HG03571 (cell line): ENCODE measurements at regions not wholly inside any gene's neighbourhood (a gene's known extent, or its start where the extent isn't known, plus 50 kb on each side); places are given as distances from the start of the nearest gene placed in this dataset.

Experiments used
- ATAC-seq: cut with Tn5 transposase; IDR thresholded peaks from one replicate; pipeline ENCODE4 v1.9.1; 2021; ENCODE audit not compliant: unreplicated experiment

DNA sequence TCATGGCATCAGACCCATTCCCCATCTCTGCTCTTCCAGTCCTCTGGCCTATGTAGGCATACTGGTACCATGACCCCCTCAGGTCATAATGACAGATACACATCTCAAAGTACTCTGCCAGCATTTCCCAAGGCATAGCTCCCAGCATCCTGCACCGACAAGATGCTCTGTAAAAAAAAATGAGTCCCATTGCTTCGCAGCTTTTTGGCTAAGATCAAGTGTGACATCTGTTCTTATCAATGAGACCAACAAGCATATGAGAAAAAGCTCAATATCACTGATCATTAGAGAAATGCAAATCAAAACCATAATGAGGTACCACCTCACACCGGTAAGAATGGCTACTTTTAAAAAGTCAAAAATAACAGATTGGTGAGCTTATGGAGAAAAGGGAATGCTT is 463.9 kb upstream of the PROK2 start:
- ATAC-seq: no peak

DNA sequence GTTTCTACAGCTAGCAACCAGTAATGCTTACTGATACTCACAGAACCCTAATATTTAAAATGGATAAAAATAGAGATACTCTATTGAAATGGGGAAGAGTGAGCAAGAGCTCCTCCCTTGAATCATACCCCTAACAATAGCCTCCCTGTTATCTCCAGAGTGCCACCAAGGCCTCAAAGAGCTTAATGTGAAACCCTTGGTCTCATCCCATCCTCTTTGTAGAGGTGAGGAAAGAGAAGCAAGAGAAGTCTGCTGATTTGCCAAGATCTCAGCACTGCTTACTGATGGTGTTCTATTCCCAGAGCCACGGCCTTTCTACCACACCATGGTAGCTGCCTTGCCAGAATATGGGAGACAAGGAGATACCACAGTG is 463.4 kb upstream of the PROK2 start:
- ATAC-seq: no peak

DNA sequence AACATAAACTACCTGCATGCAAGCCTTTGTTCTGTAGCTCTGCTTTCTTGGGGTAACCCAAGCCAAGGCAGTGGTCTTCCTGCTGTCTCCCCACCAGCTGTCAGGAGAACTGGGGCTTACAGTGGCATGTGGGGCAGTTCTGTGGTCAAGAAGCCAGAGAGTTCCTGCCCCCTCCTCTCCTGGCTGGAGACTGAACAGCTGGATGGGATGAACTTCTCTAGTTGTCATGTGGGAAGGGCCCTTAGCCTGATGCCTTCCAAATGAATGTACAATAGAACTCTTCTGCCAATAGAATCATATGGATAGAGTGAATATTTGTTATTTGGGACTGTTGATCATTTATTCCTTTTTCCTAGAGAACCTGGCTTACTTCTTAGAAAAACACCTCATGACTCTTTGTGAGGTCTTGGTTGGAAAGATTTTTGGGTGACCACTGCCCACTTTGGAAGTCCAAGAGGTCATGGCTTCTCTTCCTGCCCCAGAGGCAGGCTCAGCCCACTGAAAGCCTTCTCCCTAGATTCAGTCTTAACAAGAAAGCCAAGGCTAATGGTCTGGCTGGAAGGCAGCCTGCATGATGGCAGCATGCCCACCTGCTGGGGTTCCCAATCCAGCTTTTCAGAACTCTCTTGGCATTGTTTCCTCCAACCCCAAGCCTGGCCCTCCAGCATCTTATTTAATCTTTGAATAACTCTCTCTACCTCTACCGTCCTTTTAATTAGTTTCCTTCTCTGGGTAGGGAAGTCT is 462.9 kb upstream of the PROK2 start:
- ATAC-seq: no peak

DNA sequence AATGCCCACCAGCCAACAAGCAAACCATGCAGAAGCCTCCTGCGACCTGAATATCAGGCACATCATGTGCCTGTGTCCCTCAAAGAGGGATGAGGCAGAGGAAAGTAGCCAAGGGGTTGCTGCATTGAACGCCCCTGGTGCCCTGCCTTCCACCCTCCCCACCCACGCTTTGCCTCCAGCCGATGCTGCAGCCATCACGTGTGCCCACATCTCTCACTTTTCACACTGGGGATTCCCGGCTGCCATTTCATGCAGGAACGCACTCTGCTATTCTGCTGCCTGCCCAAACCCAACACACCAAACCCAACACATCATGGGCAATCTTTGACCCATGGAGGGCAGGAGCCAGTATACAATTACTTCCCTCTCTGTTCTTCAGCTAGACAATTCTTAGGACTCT is 462.2 kb upstream of the PROK2 start:
- ATAC-seq: no peak

DNA sequence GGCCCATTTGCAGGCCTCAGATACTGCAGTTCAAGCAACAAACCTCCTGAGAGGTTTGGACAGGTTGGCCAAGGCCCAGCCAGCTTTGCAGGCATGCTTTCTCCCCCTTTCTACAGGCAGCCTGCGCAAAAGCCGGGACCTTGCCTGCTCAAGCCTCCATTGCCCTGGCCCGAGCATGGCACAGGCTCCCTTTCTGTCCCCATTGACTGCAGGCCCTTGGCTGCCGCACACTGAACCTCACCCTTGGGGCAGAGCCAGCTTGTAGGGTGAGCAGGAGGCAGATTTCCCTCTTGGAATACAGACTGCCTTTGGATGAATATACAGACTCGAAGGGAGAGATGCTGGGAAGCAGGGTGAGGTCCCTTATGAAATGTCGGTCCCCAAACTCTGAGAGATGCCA is 461.7 kb upstream of the PROK2 start:
- no peak for ATAC-seq

DNA sequence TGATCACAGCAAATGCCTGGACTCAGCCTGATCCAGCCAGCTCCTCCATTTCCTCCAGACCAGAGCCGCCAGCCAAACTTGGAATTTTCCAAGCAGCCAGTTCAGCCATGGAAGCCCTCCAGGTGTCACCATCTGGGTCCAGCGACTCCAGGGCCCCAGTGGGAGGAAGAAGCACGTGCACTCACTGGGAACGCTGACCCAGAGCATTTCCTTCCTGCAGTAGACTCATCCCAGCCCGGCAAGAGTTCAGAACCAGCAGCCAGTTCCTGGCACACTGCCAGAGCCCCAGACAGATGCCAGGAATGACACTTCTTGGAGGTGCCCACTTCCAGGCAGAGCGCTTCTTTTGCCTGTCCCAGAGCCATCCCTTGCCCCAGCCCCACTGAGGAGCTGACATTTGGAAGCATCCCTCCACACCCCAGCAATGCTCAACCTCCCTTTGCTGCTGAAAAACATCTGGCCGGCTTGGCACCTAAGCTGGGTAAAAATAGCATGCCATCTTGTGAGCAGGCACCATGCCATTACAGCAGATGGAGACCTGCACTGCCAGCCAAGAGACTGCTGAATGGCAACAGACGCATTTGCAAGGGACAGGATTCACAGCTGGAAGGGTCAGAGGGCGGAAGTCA is 460.3 kb upstream of the PROK2 start:
- no peak for ATAC-seq

DNA sequence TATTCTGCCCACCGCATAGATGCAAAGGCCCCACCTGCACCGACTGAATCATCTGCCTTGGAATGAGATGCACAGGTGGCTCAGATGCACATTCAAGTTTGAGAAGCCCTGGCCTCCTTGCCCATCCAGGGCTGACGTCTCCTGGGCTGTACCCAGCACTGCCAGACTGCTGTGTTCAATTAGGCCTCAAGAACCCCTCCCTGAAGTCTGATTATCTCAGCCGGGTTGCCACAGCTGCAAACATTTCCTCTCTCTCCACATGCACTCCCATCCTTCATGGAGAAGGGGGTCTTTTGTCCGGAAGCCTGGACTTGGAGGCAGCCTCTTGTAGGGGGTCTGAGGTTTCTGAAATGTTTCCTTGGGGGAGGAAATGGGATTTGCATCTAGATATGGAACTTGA is 459.4 kb upstream of the PROK2 start:
- ATAC-seq: no peak

DNA sequence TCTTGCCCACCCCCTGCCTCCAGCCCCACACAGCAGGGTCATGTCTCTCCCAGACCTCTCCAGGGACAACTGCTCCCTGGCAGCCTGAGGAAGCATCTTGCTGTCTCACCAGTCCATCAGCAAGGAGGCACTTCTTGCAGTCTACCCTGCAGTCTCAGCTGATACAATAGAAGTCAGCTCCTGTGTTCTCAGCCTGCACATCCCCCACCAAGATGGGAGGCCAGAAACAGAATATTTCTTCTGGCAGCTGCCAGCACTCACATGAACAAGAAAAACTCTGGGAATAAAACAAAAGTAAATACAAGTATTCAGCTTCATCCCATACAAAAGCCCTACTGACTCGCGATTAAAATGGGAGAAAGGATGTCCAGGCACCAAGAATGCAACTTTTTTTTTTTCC is 457.4 kb upstream of the PROK2 start:
- ATAC-seq: no peak

DNA sequence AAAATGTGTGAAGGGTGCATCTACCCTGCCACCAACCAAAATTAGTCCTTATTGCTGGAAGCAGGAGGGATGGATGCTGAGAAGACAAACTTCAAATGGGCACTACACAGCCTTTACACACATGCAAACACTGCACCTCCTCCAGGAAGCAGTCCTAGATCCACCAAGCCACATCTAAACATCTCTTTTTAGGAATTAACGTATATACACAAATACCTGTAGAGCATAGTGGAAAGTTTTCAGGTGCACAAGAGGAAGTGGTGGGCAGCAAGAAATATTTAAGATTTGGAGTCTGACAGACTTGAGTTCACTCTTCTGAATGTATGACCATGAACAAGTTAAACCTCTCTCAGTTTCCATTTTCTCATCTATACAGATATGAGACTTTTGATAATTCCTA is 456.6 kb upstream of the PROK2 start:
- no peak for ATAC-seq

DNA sequence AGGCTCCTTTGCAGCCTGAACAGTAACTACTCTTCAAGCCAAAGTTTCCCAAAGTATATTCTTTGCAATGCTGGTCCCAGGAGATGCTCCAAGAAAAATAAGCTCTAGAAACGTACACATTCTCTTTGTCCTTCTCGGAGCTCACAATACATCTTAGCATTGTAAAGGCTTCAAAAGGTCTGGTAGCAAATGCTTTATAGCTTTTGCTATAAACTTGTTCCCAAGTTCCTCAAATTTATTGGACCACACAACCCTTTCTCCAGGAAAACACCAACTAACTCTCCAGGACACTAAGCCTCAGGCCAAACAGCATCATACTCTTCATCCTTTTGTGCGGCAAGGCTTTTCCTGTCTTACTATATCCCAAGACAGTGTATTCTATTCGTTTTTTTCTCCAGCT is 455.6 kb upstream of the PROK2 start:
- no peak for ATAC-seq

DNA sequence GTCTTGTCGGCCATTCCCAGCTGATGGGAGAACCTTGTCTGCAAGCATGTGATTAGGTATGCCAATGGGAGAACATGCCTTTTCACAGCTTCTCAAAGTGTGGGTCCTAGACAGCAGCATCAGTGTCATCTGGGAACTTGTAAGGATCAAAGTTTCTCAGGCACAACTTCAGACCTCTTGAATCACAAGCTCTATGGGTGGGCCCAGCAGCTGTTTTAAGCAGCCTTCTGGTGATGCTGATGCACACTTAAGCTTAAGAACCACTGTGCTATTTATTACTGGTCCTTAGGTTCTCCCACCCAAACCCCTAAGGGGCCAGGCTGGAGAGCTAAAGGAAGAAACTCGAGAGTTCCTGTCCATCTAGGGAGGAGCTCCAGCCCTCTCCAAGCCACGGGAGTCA is 453.9 kb upstream of the PROK2 start:
- ATAC-seq: no peak

DNA sequence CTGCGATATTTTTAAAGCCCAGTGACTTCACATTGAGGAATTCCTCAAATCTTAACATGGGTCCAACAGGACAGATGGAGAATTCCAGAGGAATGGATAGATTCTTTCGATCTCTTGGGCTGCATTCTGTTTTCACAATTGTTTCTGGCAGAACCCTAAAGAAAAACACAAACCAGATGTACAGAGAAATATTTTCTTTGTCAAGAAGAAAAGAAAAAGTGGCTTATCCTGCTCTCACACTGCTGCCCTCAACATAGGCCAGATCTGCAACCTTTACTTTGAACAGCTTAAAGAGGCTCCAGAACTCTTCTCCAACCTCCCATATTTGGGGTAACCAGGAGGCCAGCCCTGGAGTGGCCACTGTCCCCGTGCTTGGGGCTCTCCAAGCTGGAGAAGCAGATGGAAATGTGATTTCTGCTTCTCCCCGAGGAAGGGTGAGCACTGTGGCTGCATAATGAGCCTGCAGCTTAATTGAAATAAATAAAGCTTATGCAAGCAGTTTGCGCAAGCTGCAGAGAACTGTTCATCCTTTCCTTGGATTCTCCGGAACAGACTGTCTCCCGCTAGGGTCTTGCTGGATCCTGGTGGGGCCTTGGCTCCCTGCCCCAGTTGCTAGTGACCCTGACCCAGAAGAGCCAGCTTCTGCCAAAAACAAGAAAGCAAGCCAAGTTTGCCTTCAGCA is 453.2 kb upstream of the PROK2 start:
- ATAC-seq: no peak

DNA sequence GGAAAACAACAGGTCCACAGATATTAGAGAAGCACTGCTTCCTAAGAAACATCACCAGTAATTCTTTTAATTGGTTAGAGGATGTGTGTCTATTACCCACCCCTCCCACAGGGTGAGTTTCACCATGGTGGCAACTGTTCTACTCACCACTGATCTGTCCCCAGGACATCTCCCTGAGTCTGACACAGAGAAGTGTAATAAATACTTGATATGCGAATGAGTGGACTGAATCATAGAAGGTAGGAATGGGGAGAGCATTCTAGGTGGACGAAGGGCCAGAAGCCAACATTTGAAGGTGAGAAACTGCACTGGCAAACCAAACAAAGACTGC is 452.7 kb upstream of the PROK2 start:
- no peak for ATAC-seq

DNA sequence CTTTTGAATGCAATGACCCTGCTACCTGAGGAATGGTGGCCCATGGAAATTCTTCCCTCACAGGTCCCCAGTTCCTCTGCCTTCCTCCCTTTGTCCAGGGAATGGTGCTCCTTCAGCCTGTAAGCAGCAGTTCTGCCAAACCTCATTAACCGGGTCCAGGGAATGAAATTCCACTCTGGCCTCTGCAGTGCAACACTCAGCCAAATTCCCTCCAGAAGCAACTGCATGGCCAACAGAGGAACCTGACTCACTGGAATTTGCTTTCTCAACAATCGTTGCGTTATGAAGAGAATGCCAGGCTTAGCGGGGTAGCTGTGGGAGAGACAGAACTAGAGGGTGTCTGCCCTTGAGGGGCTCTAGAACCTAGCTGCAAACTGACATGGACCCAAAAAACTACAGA is 449.4 kb upstream of the PROK2 start:
- ATAC-seq: no peak

DNA sequence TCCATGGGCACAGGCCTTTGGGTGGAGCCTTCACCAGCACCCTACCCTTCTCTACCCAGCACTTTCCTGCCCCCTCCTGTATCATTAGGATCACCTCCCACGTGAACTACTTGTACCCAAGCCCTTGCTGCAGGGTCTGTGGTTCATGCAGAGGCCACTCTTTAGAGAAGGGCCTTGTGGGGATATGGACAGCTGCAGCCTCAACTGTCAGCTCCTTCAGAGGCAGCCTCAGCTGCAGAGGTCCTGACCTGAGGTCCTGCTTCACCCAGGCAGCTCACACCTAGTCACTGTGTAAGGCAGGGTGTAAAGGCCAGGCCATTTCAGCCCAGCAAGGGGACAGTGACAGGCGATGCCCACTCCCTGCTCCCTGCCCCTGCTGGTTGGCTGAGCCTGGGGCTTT is 448.6 kb upstream of the PROK2 start:
- no peak for ATAC-seq

DNA sequence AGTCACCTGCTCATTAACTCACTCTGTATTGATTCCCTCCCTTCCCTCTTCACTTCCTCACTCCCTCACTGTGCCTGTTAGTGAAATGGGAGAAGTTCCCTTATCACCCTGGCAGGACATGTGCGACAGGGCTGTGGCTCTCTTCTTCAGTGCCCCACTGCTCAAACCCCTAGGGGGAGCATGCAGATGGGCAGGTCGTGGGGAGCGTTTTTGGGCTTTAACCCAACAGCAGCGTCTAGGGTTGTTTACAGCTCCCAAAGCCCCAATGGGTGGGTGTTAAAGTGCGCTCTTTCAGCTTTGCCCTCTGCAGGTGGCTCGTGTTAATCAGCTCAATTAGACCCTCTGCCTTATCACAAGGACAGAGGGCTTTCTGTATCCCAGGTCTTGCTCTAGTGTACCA is 447.8 kb upstream of the PROK2 start:
- no peak for ATAC-seq

DNA sequence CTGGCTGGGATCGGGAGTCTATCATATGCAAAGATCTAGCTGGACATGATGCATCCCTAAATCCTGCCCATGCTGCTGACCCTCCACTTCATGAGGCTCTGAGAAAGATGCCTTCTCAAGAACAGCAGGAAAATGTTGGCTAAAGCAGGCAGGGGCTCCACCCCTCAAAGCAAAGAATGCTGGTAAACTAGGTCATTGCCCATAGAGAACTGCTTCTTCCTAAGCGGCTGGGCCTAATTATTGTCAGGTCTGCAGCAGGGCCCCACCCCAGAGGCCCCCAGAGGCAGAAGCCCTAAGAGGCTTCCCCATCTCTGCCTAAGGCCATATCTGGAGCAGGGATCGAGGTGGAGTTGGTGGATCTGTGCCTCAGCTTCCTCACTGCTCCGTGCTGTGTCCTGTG is 447.4 kb upstream of the PROK2 start:
- no peak for ATAC-seq

DNA sequence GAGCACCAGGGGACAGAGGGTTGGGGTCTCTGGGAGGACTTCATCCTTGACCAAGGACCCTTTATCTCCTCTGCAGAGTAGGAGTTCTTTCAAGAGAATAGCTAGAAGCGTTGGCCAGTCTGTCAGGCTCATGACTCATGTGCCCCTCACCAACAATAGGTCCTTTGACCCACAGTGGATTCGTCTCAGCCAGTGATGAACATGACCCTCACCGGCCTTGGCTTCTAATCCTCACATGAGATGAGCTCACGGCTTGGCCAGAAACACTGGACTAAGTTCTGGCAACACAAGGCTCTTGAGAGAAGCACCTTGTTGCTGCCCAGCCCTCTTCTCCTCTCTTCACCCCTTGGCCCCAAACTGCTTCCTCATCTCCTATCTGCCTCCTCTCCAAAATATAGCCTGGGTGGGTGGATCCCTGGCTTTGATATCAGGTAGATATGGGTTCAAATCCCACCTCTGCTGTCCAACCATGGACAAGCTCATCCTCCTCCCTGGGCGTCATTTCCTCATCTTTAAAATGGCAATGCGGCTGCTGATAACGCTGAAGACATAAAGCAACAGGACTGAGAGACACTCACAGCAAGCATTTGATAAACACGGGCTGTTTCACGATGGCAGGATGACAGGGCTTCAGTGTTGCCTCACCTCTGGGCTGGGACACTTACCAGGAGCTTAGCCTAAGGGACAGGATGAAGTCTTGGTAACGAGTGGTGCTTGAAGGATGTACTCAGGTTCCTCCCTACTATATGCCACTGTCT is 446.7 kb upstream of the PROK2 start:
- ATAC-seq: no peak

DNA sequence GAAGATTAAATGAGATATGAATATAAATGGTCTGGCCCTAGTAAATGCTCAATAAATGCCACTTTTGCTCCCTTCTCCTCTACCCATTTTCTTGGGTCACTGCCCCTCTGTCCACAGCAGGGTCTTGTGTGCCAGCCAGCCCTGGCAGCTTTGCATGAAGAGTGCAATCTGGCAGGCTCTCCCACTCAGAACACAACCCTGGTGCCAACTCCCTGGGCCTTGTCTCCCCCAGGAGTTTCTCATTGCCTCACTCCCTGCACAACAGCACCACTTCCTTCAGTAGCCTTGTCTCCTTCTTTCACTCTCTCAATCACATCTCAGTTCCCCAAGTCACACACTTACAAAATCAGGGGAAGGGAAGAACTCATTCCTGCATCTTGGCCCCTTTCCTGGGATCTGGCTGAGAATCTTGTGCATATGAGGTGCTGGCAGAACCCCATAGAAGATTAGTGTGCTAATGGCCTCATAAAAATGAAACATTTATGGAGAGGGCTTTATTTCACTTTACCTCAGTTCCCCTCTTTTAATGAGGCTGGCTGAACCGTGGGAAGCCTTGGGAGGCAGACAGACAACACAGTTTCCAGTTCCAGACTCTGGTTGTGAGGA is 445.9 kb upstream of the PROK2 start:
- ATAC-seq: no peak

DNA sequence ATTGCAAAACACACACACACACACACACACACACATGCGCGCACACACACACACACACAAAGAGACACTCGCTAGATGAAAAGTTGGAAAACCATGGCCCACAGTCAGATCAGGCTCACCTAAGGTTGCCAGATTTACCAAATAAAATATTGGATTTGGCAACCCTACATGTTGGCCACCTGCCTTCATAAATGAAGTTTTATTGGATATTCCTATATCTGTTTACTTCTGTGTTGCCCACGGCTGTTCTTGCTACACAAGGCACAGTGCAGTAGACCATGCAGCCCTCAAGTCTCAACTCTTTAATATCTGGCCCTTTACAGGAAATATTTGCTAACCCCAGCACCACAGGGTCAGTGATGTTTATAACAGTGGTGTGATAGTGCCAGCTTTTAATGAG is 445.0 kb upstream of the PROK2 start:
- no peak for ATAC-seq

DNA sequence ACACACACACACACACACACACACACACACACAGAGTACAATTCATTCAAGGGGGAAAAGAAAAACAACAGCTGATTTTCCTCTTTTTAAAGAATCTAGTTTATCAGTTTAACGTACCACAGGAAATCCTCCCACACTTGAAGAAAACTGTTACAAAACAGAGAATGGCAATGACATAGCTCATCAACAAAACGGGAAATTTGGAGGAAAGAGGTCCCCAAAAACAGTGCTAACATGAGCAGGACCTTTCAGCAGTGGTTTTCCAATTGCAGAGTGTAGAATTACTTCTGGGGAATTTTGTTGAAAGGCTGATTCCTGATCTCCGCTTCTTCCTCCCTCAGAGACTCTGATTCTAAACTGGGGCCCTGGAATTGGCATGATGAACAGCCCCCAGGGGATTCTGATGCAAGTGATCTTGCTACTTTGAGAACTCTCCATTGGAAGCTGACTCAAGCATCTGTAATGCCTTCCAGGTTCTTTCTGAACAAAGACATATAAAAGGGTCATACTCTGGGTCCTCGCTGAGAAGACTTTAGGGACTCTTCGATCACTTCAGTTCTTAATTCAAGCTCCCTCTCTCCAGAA is 442.6 kb upstream of the PROK2 start:
- no peak for ATAC-seq
